T-cell (primary cell): ENCODE measurements at regions not wholly inside any gene's neighbourhood (a gene's known extent, or its start where the extent isn't known, plus 50 kb on each side); places are given as distances from the start of the nearest gene placed in this dataset.

Experiments used
- ATAC-seq, 4 experiments: fragments of 200-7000 bp in 3 of 4; fragments of 150-1000 bp in 1 of 4; cut with Tn5 transposase; replicated peaks in 1 of 4; 1 replicate in 3 of 4; 2 replicates in 1 of 4; pipeline ENCODE4 v1.10.0; 2021; ENCODE audit warnings: moderate library complexity in 3 of 4, mild to moderate bottlenecking in 2 of 4, moderate number of reproducible peaks in 1 of 4
- CTCF ChIA-PET, 2 donors: fragments of 300-600 bp; sonication (Branson Sonifier 250); formaldehyde crosslinking; loops; one replicate each; lab custom pipeline; 2022; ENCODE audit warnings: antibody characterized with exemption in 2 of 2; lab: Charles Lee
- POLR2A ChIA-PET, 2 donors: fragments of 300-600 bp; sonication (Branson Sonifier 250); formaldehyde crosslinking; loops; one replicate each; lab custom pipeline; 2022; ENCODE audit warnings: antibody characterized with exemption in 2 of 2; lab: Charles Lee
- DNase-seq, 35 experiments: peaks; one replicate each; pipeline versions ENCODE4 v3.0.0 to v3.0.0-alpha.2; 2013 to 2023
- H3K27ac ChIP-seq: one replicate; pipeline ENCODE4 v1.5.1; 2013; ENCODE audit warnings: low read length
- H3K27me3 ChIP-seq, 2 experiments: replicated peaks in 1 of 2; 1 replicate in 1 of 2; 2 replicates in 1 of 2; pipeline versions ENCODE4 v1.6.1 to v1.7.0; 2013; ENCODE audit warnings: low read length in 1 of 2, mixed read lengths in 1 of 2; ENCODE audit not compliant: control insufficient read depth in 2 of 2, insufficient read depth in 2 of 2; ENCODE audit errors: extremely low read depth in 1 of 2
- H3K36me3 ChIP-seq, 2 donors: 1 replicate in 1 of 2; 2 replicates in 1 of 2; pipeline versions ENCODE4 v1.6.1 to v1.7.0; 2013; ENCODE audit warnings: low read length in 1 of 2; ENCODE audit not compliant: control insufficient read depth in 2 of 2, insufficient read depth in 1 of 2; ENCODE audit errors: extremely low read depth in 1 of 2
- H3K4me1 ChIP-seq, 2 experiments: 1 replicate in 1 of 2; 2 replicates in 1 of 2; pipeline versions ENCODE4 v1.6.1 to v1.7.0; 2013; ENCODE audit warnings: low read length in 2 of 2, mixed read lengths in 1 of 2; ENCODE audit not compliant: insufficient read depth in 2 of 2, control insufficient read depth in 1 of 2; ENCODE audit errors: extremely low read depth in 1 of 2
- H3K4me3 ChIP-seq, 2 donors: 1 replicate in 1 of 2; 2 replicates in 1 of 2; pipeline versions ENCODE4 v1.5.1 to v1.7.0; 2013; ENCODE audit warnings: mild to moderate bottlenecking in 2 of 2, low read length in 1 of 2, moderate library complexity in 1 of 2; ENCODE audit not compliant: control insufficient read depth in 1 of 2; ENCODE audit errors: extremely low read depth in 1 of 2
- H3K9me3 ChIP-seq: 2 replicates; pipeline ENCODE4 v1.7.0; 2013
- H3K27ac Mint-ChIP-seq, 2 donors: one replicate each; pipeline ENCODE4 v1.8.0; 2020 to 2021; ENCODE audit warnings: mild to moderate bottlenecking in 2 of 2, mixed read lengths in 2 of 2
- H3K27me3 Mint-ChIP-seq, 2 donors: one replicate each; pipeline ENCODE4 v1.8.0; 2021 to 2022; ENCODE audit warnings: mixed read lengths in 2 of 2
- H3K36me3 Mint-ChIP-seq: one replicate; pipeline ENCODE4 v1.8.0; 2021; ENCODE audit warnings: mixed read lengths
- H3K4me1 Mint-ChIP-seq, 3 donors: one replicate each; pipeline ENCODE4 v1.8.0; 2020 to 2022; ENCODE audit warnings: mixed read lengths in 3 of 3, mild to moderate bottlenecking in 1 of 3
- H3K4me3 Mint-ChIP-seq, 3 donors: one replicate each; pipeline ENCODE4 v1.8.0; 2020 to 2022; ENCODE audit warnings: mild to moderate bottlenecking in 3 of 3, mixed read lengths in 3 of 3, moderate library complexity in 3 of 3
- H3K9me3 Mint-ChIP-seq, 3 donors: one replicate each; pipeline ENCODE4 v1.8.0; 2020 to 2022; ENCODE audit warnings: mixed read lengths in 3 of 3
- WGBS: methylation state at CpG from one replicate; pipeline ENCODE4 v1.1.5; 2013; ENCODE audit warnings: missing lambda C conversion rate; ENCODE audit not compliant: insufficient coverage; 5-methylcytosine and 5-hydroxymethylcytosine counted together

GRCh38 chr13:88417801-88418200 is 746.6 kb downstream of the SLITRK5 start:
- no peaks in the 10 kb centered on the region for H3K36me3 Mint-ChIP-seq
- no peaks in the 10 kb centered on the region for H3K27me3 Mint-ChIP-seq
- H3K4me1 ChIP-seq, result no peaks in the 10 kb centered on the region
- H3K9me3 ChIP-seq, result no peaks in the 10 kb centered on the region
- no peak for ATAC-seq
- peaks cover 0 to 2% (median 0%) of the 10 kb centered on the region in 3 donors for H3K4me1 Mint-ChIP-seq
- H3K4me3 Mint-ChIP-seq, result no peak overlapping the region
- no peak overlapping the region for H3K27ac ChIP-seq
- H3K36me3 ChIP-seq, result no peaks in the 10 kb centered on the region
- DNase-seq, result no peak
- ChIA-PET CTCF (no interaction called here), POLR2A (no interaction called here)
- H3K27me3 ChIP-seq, result no peaks in the 10 kb centered on the region
- WGBS, result no CpG with 5 or more reads among the region's 1 CpG
- no peak overlapping the region for H3K4me3 ChIP-seq
- peaks cover 2 to 16% (median 11%) of the 10 kb centered on the region in 3 donors for H3K9me3 Mint-ChIP-seq
- no peak overlapping the region for H3K27ac Mint-ChIP-seq

DNA sequence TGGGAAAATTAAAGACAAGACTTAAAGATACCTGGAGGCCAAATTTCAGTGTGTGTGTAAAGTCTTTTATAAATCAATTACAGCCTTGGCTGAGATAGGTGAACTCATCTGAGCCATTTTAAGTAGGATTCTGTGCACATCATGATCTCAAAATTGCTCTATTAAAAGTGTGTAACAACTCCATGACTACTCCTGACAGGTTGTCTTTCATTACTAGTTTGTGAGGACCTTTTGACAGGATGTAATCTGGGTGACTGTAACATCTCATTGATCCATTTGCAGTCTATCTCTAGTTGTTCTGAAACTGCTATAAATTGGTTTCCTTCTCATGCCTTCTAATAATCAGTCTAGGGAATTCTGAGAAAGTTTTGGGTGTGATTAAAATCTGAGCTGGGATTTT is 753.3 kb downstream of the SLITRK5 start:
- Mint-ChIP-seq H3K36me3 (no peaks in the 10 kb centered on the region), H3K4me3 (no peak overlapping the region), H3K27me3 (no peaks in the 10 kb centered on the region), H3K27ac (no peak overlapping the region), H3K4me1 (peaks cover 0 to 2% (median 0%) of the 10 kb centered on the region in 3 donors), H3K9me3 (peaks cover under 1 to 16% (median 11%) of the 10 kb centered on the region in 3 donors)
- Histone ChIP-seq H3K9me3 (no peaks in the 10 kb centered on the region), H3K27ac (no peak overlapping the region), H3K36me3 (no peaks in the 10 kb centered on the region), H3K4me1 (no peaks in the 10 kb centered on the region), H3K4me3 (no peak overlapping the region), H3K27me3 (no peaks in the 10 kb centered on the region)
- ChIA-PET CTCF (no interaction called here), POLR2A (no interaction called here)
- DNase-seq (no peak), ATAC-seq (no peak)

GRCh38 chr13:88426661-88427060 is 755.5 kb downstream of the SLITRK5 start:
- no peaks in the 10 kb centered on the region for H3K27me3 Mint-ChIP-seq
- POLR2A ChIA-PET, result no interaction called here
- DNase-seq (no peak), ATAC-seq (no peak)
- peaks cover 0 to 2% (median 2%) of the 10 kb centered on the region in 3 donors for H3K4me1 Mint-ChIP-seq
- no peak overlapping the region for H3K27ac Mint-ChIP-seq
- Histone ChIP-seq H3K27me3 (no peaks in the 10 kb centered on the region), H3K27ac (no peak overlapping the region), H3K4me1 (no peaks in the 10 kb centered on the region), H3K36me3 (no peaks in the 10 kb centered on the region), H3K4me3 (no peak overlapping the region), H3K9me3 (no peaks in the 10 kb centered on the region)
- H3K4me3 Mint-ChIP-seq, result no peak overlapping the region
- CTCF ChIA-PET, result no interaction called here
- peaks cover 0 to 7% (median 6%) of the 10 kb centered on the region in 3 donors for H3K9me3 Mint-ChIP-seq
- no peaks in the 10 kb centered on the region for H3K36me3 Mint-ChIP-seq

DNA sequence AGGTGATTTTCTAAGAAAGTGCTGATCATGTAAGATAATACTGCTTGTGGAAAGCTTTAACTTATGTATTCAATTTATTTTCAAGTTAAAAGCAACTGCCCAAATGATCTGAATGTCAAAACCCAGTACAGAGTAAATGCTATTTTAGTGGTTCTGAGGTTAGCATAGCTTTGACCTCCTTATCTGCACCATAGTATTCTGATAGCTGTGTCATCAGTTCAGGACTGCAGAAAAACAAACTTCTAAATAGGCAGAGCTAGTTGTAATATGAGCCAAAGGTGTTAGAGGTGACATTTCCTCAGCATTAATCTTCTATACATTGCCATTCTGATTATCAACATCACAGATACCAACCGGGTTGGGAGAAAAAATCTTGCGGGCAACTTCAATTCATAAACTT is 758.7 kb downstream of the SLITRK5 start:
- Mint-ChIP-seq H3K4me3 (no peak overlapping the region), H3K27me3 (no peaks in the 10 kb centered on the region), H3K4me1 (peaks cover 0 to 9% (median 2%) of the 10 kb centered on the region in 3 donors), H3K36me3 (no peaks in the 10 kb centered on the region), H3K27ac (no peak overlapping the region), H3K9me3 (peaks cover 0 to 24% (median 13%) of the 10 kb centered on the region in 3 donors)
- Histone ChIP-seq H3K27ac (no peak overlapping the region), H3K4me3 (no peak overlapping the region), H3K4me1 (no peaks in the 10 kb centered on the region), H3K27me3 (no peaks in the 10 kb centered on the region), H3K36me3 (no peaks in the 10 kb centered on the region), H3K9me3 (no peaks in the 10 kb centered on the region)
- POLR2A ChIA-PET, result no interaction called here
- ATAC-seq (no peak), DNase-seq (no peak)
- CTCF ChIA-PET, result interaction anchor here in 1 of 2 donors (0.5 kb wide), 1 partner anchor 317 kb away, joined by 3 read pairs; no protein-coding TSS in a partner anchor
- WGBS, result 80% methylated on average over 1 of the region's 2 CpGs

- Mint-ChIP-seq H3K4me3 (no peak overlapping the region), H3K4me1 (peaks cover 0 to 7% (median 2%) of the 10 kb centered on the region in 3 donors), H3K36me3 (no peaks in the 10 kb centered on the region), H3K9me3 (peaks cover 7 to 36% (median 11%) of the 10 kb centered on the region in 3 donors), H3K27ac (no peak overlapping the region), H3K27me3 (no peaks in the 10 kb centered on the region)
- CTCF ChIA-PET, result interaction anchor here in 1 of 2 donors (0.6 kb wide), 1 partner anchor 13 kb away, joined by 4 read pairs; no protein-coding TSS in a partner anchor
- Histone ChIP-seq H3K9me3 (no peaks in the 10 kb centered on the region), H3K27me3 (no peaks in the 10 kb centered on the region), H3K27ac (no peak overlapping the region), H3K4me1 (no peaks in the 10 kb centered on the region), H3K4me3 (no peak overlapping the region), H3K36me3 (no peaks in the 10 kb centered on the region)
- POLR2A ChIA-PET, result no interaction called here
- no peak for DNase-seq
- no CpG with 5 or more reads among the region's 6 CpGs for WGBS
- ATAC-seq, result no peak
Measured at GRCh38 chr13:88434953-88435352, 763.8 kb downstream of the SLITRK5 start.

GRCh38 chr13:88436974-88437373 is 765.8 kb downstream of the SLITRK5 start:
- Histone ChIP-seq H3K9me3 (no peaks in the 10 kb centered on the region), H3K36me3 (no peaks in the 10 kb centered on the region), H3K4me1 (no peaks in the 10 kb centered on the region), H3K27ac (no peak overlapping the region), H3K27me3 (no peaks in the 10 kb centered on the region), H3K4me3 (no peak overlapping the region)
- peaks cover 0 to 7% (median 0%) of the 10 kb centered on the region in 3 donors for H3K4me1 Mint-ChIP-seq
- no CpG with 5 or more reads among the region's 1 CpG for WGBS
- H3K9me3 Mint-ChIP-seq, result peaks cover 7 to 33% (median 11%) of the 10 kb centered on the region in 3 donors
- no peaks in the 10 kb centered on the region for H3K36me3 Mint-ChIP-seq
- no peaks in the 10 kb centered on the region for H3K27me3 Mint-ChIP-seq
- H3K4me3 Mint-ChIP-seq, result no peak overlapping the region
- no peak for ATAC-seq
- CTCF ChIA-PET, result interaction anchor here (0.5 to 0.6 kb wide), 2 partner anchors 170 to 581 kb away, joined by 4 to 5 read pairs; no protein-coding TSS in a partner anchor
- POLR2A ChIA-PET, result no interaction called here
- no peak overlapping the region for H3K27ac Mint-ChIP-seq
- no peak for DNase-seq

DNA sequence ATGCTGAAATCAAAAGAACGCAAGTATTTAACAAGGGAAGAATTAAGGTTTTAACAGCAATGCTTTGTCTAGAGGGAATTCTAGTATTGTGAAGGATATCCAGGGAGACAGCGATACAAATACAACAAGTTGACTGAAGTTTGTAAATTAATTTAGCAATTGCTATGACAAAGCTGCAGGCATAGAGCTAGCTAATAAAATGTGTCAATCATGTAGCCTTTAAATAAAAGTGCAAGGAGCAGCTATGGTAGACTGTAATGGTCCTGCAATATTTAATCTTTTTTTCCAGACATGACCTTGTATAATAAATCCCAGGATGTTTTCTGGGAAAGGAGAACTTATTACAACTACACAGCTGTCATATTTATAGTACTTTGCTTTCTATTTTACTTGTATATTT is 779.3 kb downstream of the SLITRK5 start:
- H3K27ac ChIP-seq, result no peak overlapping the region
- H3K36me3 Mint-ChIP-seq, result no peaks in the 10 kb centered on the region
- no peaks in the 10 kb centered on the region for H3K9me3 ChIP-seq
- H3K27me3 Mint-ChIP-seq, result no peaks in the 10 kb centered on the region
- ATAC-seq (no peak), DNase-seq (no peak)
- H3K4me3 Mint-ChIP-seq, result no peak overlapping the region
- H3K4me1 ChIP-seq, result no peaks in the 10 kb centered on the region
- no peaks in the 10 kb centered on the region for H3K36me3 ChIP-seq
- WGBS, result no CpG with 5 or more reads among the region's 2 CpGs
- CTCF ChIA-PET, result no interaction called here
- H3K27ac Mint-ChIP-seq, result no peak overlapping the region
- no peaks in the 10 kb centered on the region for H3K27me3 ChIP-seq
- POLR2A ChIA-PET, result interaction anchor here in 1 of 2 donors (0.6 kb wide), 1 partner anchor 88 kb away, joined by 3 read pairs; no protein-coding TSS in a partner anchor
- H3K4me3 ChIP-seq, result no peak overlapping the region
- H3K4me1 Mint-ChIP-seq, result no peaks in the 10 kb centered on the region
- peaks cover 2 to 26% (median 4%) of the 10 kb centered on the region in 3 donors for H3K9me3 Mint-ChIP-seq
